Ascending aorta (tissue), 2 donors: ENCODE measurements at regions not wholly inside any gene's neighbourhood (a gene's known extent, or its start where the extent isn't known, plus 50 kb on each side); places are given as distances from the start of the nearest gene placed in this dataset.

ENCODE experiments used
- DNase-seq, 2 donors: peaks; one replicate each; pipeline ENCODE4 v3.0.0-alpha.2; 2019; ENCODE audit warnings: low spot score in 2 of 2
- H3K27ac ChIP-seq, 2 donors: fragments of 200-600 bp; sonication (generic); one replicate each; pipeline ENCODE4 v1.5.1; 2016 to 2017; ENCODE audit warnings: mild to moderate bottlenecking in 1 of 2
- H3K27me3 ChIP-seq: fragments of 200-600 bp; sonication (generic); one replicate; pipeline ENCODE4 v1.5.1; 2017
- H3K36me3 ChIP-seq, 2 donors: fragments of 200-600 bp; sonication (generic); one replicate each; pipeline ENCODE4 v1.5.1; 2016
- H3K4me1 ChIP-seq, 2 donors: fragments of 200-600 bp; sonication (generic); one replicate each; pipeline ENCODE4 v1.5.1; 2016 to 2017; ENCODE audit warnings: mild to moderate bottlenecking in 1 of 2
- H3K4me3 ChIP-seq, 2 donors: fragments of 200-600 bp; sonication (generic); one replicate each; pipeline ENCODE4 v1.5.1; 2016 to 2017; ENCODE audit warnings: mild to moderate bottlenecking in 1 of 2
- H3K9me3 ChIP-seq, 2 donors: fragments of 200-600 bp; sonication (generic); one replicate each; pipeline ENCODE4 v1.5.1; 2016
- CTCF ChIP-seq, 3 experiments: fragments of 200-600 bp in 2 of 3; fragments of 450-650 bp in 1 of 3; sonication (generic) in 2 of 3; IDR thresholded peaks; one replicate each; pipeline ENCODE4 v1.5.1; 2016 to 2019; ENCODE audit warnings: antibody characterized with exemption in 3 of 3, mild to moderate bottlenecking in 1 of 3, moderate library complexity in 1 of 3
- intact Hi-C: fragments of 100-400 bp; cut with DNase I; formaldehyde crosslinking; loops from one replicate; pipeline ENCODE4 v1.15.1; 2023

- Histone ChIP-seq H3K27me3 (no peaks in the 10 kb centered on the region), H3K4me1 (no peaks in the 10 kb centered on the region), H3K27ac (no peak overlapping the region), H3K9me3 (no peaks in the 10 kb centered on the region), H3K36me3 (no peaks in the 10 kb centered on the region), H3K4me3 (no peak overlapping the region)
- DNase-seq: no peak
- no peak for TF ChIP-seq CTCF (IDR thresholded peaks at IDR 0.05)
- intact Hi-C loops: no loop called here
These were observed 76.0 kb upstream of the FZD10 start for GRCh38 chr12:130086248-130086647.

- no peak for DNase-seq
- intact Hi-C loops: no loop called here
- H3K4me1 ChIP-seq: no peaks in the 10 kb centered on the region
- H3K4me3 ChIP-seq: no peak overlapping the region
- H3K27ac ChIP-seq: no peak overlapping the region
- no peaks in the 10 kb centered on the region for H3K36me3 ChIP-seq
- TF ChIP-seq CTCF (IDR thresholded peaks at IDR 0.05): no peak
- H3K27me3 ChIP-seq: no peaks in the 10 kb centered on the region
- no peaks in the 10 kb centered on the region for H3K9me3 ChIP-seq
These were observed 75.5 kb upstream of the FZD10 start for GRCh38 chr12:130086797-130087196.

- Histone ChIP-seq H3K9me3 (no peaks in the 10 kb centered on the region), H3K4me1 (no peaks in the 10 kb centered on the region), H3K27me3 (no peaks in the 10 kb centered on the region), H3K36me3 (no peaks in the 10 kb centered on the region), H3K27ac (no peak overlapping the region), H3K4me3 (no peak overlapping the region)
- TF ChIP-seq CTCF (IDR thresholded peaks at IDR 0.05): no peak
- DNase-seq: no peak
- intact Hi-C loops: no loop called here
These were observed 75.0 kb upstream of the FZD10 start for GRCh38 chr12:130087222-130087621.

GRCh38 chr12:130088504-130088903 lies 73.8 kb upstream of the FZD10 start:
- intact Hi-C loops: no loop called here
- Histone ChIP-seq H3K4me1 (no peaks in the 10 kb centered on the region), H3K27me3 (no peaks in the 10 kb centered on the region), H3K9me3 (no peaks in the 10 kb centered on the region), H3K27ac (no peak overlapping the region), H3K36me3 (no peaks in the 10 kb centered on the region), H3K4me3 (no peak overlapping the region)
- no peak for TF ChIP-seq CTCF (IDR thresholded peaks at IDR 0.05)
- DNase-seq: no peak

GRCh38 chr12:130090542-130090941 lies 71.7 kb upstream of the FZD10 start:
- no peak overlapping the region for H3K27ac ChIP-seq
- H3K27me3 ChIP-seq: no peaks in the 10 kb centered on the region
- H3K4me3 ChIP-seq: no peak overlapping the region
- H3K9me3 ChIP-seq: no peaks in the 10 kb centered on the region
- no peaks in the 10 kb centered on the region for H3K4me1 ChIP-seq
- no peak for DNase-seq
- TF ChIP-seq CTCF (IDR thresholded peaks at IDR 0.05): no peak
- intact Hi-C loops: no loop called here
- no peaks in the 10 kb centered on the region for H3K36me3 ChIP-seq

GRCh38 chr12:130093380-130093779 lies 68.9 kb upstream of the FZD10 start:
- DNase-seq: no peak
- Histone ChIP-seq H3K4me3 (no peak overlapping the region), H3K27me3 (no peaks in the 10 kb centered on the region), H3K9me3 (no peaks in the 10 kb centered on the region), H3K4me1 (no peaks in the 10 kb centered on the region), H3K27ac (no peak overlapping the region), H3K36me3 (no peaks in the 10 kb centered on the region)
- no peak for TF ChIP-seq CTCF (IDR thresholded peaks at IDR 0.05)
- intact Hi-C loops: no loop called here
